KOPT-K1 (cell line): ENCODE measurements at regions not wholly inside any gene's neighbourhood (a gene's known extent, or its start where the extent isn't known, plus 50 kb on each side); places are given as distances from the start of the nearest gene placed in this dataset.
"Not testable (repeated sequence)": the region's sequence is repeated elsewhere in the genome, so short reads cannot be mapped to it uniquely, and the experiment has no call there.

Experiments
- H3K27ac ChIP-seq: fragments of 200-600 bp; sonication (generic); 2 replicates; pipeline ENCODE4 v1.5.1; 2016; ENCODE audit warnings: antibody characterized with exemption, mild to moderate bottlenecking, low read depth, low read length; ENCODE audit not compliant: poor library complexity, severe bottlenecking
- H3K36me3 ChIP-seq: fragments of 200-600 bp; sonication (generic); 2 replicates; pipeline ENCODE4 v1.5.1; 2017; ENCODE audit warnings: antibody characterized with exemption, mild to moderate bottlenecking, low read length, moderate library complexity; ENCODE audit not compliant: insufficient read depth
- H3K9me3 ChIP-seq: fragments of 200-600 bp; sonication (generic); 2 replicates; pipeline ENCODE4 v1.5.1; 2017; ENCODE audit warnings: antibody characterized with exemption, low read length, mild to moderate bottlenecking; ENCODE audit not compliant: insufficient read depth, poor library complexity, severe bottlenecking

GRCh38 chr4:79174490-79175252 is 151.2 kb downstream of the NAA11 start:
- Histone ChIP-seq H3K36me3 (no peaks in the 10 kb centered on the region), H3K27ac (no peak overlapping the region), H3K9me3 (peaks cover 5% of the 10 kb centered on the region)

DNA sequence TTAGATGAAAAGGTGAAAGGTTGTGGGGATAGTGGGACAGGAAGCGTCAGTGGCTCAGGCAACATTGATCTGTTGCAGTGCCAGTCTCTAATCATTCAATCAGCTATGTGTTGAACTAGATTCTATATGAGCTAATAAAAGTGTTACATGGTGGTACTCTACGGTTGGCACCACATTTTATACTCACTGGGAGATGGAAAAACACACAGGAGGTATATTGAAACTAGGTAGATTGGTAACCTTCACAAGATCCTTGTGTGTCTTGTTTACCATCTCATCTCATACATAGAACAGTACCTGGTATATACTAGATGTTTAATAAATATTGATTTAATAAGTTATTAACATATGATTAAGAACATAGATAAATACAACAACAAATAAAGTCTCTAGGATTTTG is 152.7 kb downstream of the NAA11 start:
- H3K9me3 ChIP-seq, result peaks cover 5% of the 10 kb centered on the region
- H3K36me3 ChIP-seq, result no peaks in the 10 kb centered on the region
- no peak overlapping the region for H3K27ac ChIP-seq

DNA sequence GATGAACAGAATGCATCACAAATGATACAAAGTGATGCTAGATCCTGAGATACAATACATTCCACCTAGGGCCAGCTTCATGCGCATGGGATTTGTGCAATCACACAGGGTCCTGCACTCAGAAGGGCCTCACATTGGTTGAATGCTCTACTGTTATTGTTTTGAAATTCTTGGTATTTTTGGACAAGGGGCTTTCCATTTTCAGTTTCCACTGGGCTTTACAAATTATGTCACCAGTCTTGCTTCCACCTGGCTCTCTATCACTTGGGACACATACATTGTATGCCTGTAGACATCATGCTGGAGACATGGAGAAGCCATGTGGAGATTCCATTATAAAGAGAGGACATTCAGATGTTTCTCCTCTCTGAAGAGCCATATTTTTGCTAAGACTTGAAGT is 155.8 kb downstream of the NAA11 start:
- H3K36me3 ChIP-seq, result no peaks in the 10 kb centered on the region
- H3K9me3 ChIP-seq, result peaks cover 5% of the 10 kb centered on the region
- no peak overlapping the region for H3K27ac ChIP-seq

- Histone ChIP-seq H3K36me3 (no peaks in the 10 kb centered on the region), H3K9me3 (peaks cover 4% of the 10 kb centered on the region), H3K27ac (no peak overlapping the region)
Observed at GRCh38 chr4:79164907-79165610, 160.8 kb downstream of the NAA11 start.

GRCh38 chr4:79163981-79164490 is 161.8 kb downstream of the NAA11 start:
- Histone ChIP-seq H3K27ac (no peak overlapping the region), H3K36me3 (no peaks in the 10 kb centered on the region), H3K9me3 (no peaks in the 10 kb centered on the region)

DNA sequence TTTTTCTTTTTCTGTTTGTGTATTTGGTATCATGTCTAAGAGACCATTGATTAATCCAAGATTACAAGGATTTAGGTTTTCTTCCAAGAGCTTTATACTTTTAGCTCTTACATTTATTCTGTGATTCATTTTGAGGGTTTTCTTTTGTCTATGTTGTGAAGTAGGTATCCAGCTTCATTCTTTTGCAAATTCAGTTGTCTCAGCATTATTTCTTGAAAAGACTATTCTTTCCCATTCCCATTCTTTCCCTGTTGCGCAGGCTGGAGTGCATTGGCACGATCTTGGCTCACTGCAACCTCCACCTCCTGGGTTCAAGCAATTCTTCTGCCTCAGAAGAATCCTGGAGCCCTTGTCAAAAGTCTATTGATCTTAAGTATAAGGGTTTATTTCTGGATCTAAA is 164.9 kb downstream of the NAA11 start:
- no peaks in the 10 kb centered on the region for H3K36me3 ChIP-seq
- no peaks in the 10 kb centered on the region for H3K9me3 ChIP-seq
- no peak overlapping the region for H3K27ac ChIP-seq

GRCh38 chr4:79158705-79159104 is 167.2 kb downstream of the NAA11 start:
- H3K9me3 ChIP-seq, H3K27ac ChIP-seq, H3K36me3 ChIP-seq: not testable (repeated sequence)

DNA sequence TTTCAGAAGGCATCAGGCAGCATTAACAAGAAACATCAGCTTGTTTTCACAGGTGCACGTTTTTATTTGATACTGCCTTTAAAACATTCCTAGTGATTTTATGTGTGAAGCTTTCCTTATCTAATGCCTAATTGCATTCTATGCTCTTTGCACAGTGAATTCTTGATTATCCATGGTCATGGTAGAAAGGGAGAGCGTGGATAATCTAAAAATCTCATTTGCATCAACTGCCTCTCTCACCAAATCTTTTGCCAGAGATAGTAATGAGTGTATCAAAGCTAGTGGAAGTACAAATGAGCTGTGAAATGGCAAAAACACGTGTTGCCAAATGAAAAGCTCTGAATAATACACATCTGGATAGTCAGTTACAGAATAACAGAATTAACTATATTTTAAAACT is 170.5 kb downstream of the NAA11 start:
- no peaks in the 10 kb centered on the region for H3K36me3 ChIP-seq
- H3K27ac ChIP-seq, result no peak overlapping the region
- peaks cover 5% of the 10 kb centered on the region for H3K9me3 ChIP-seq

DNA sequence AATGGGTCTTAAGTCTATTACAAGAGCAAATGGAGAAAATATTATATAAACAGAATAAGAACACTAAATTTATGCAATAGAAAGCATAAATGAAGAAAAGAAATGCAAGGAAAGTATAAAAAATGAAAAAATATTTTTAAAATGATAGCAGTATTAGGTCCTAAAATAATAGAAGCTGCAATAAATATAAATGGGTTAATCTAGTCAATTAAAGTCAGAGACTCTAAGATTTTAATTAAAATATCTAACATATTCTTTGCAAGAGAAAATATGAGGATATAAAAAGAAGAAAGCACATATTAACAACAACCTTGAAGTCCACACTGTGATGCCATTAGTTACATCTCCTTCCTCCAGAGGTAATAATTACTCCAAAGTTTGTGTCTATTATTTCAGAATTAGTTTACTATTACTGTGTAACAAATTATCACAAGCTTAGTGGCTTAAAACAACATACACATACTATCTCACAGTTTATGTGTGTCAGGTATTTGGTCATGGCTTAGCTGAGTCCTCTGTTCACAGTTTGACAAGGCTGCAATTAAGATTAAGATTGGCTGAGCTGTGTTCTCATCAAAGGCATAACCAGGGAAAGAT is 174.9 kb downstream of the NAA11 start:
- no peak overlapping the region for H3K27ac ChIP-seq
- peaks cover 5% of the 10 kb centered on the region for H3K9me3 ChIP-seq
- no peaks in the 10 kb centered on the region for H3K36me3 ChIP-seq

GRCh38 chr4:79148369-79148768 is 177.5 kb downstream of the NAA11 start:
- peaks cover 10% of the 10 kb centered on the region for H3K9me3 ChIP-seq
- no peak overlapping the region for H3K27ac ChIP-seq
- H3K36me3 ChIP-seq, result no peaks in the 10 kb centered on the region

GRCh38 chr4:79147251-79147650 is 178.6 kb downstream of the NAA11 start:
- Histone ChIP-seq H3K9me3 (peaks cover 10% of the 10 kb centered on the region), H3K27ac (no peak overlapping the region), H3K36me3 (no peaks in the 10 kb centered on the region)

- no peaks in the 10 kb centered on the region for H3K36me3 ChIP-seq
- no peak overlapping the region for H3K27ac ChIP-seq
- peaks cover 5% of the 10 kb centered on the region for H3K9me3 ChIP-seq
Observed at GRCh38 chr4:79141530-79141929, 184.3 kb downstream of the NAA11 start.

- no peaks in the 10 kb centered on the region for H3K9me3 ChIP-seq
- H3K27ac ChIP-seq, result no peak overlapping the region
- no peaks in the 10 kb centered on the region for H3K36me3 ChIP-seq
Observed at GRCh38 chr4:79134767-79135166, 191.1 kb downstream of the NAA11 start.

GRCh38 chr4:79132826-79133225 is 193.0 kb downstream of the NAA11 start:
- Histone ChIP-seq H3K9me3 (no peaks in the 10 kb centered on the region), H3K27ac (no peak overlapping the region), H3K36me3 (no peaks in the 10 kb centered on the region)

- no peak overlapping the region for H3K27ac ChIP-seq
- no peaks in the 10 kb centered on the region for H3K36me3 ChIP-seq
- H3K9me3 ChIP-seq, result peaks cover 19% of the 10 kb centered on the region
Observed at GRCh38 chr4:79121875-79122358, 182.7 kb upstream of the PAQR3 start.
